AG09319 (cell line): ENCODE measurements at regions not wholly inside any gene's neighbourhood (a gene's known extent, or its start where the extent isn't known, plus 50 kb on each side); places are given as distances from the start of the nearest gene placed in this dataset.

ENCODE experiments used
- DNase-seq: peaks from one replicate; pipeline ENCODE4 v3.0.0-alpha.2; 2010; ENCODE audit warnings: low read depth; ENCODE audit errors: extremely low read depth
- CTCF ChIP-seq: IDR thresholded peaks from 2 replicates; pipeline ENCODE4 v1.5.1; 2011; ENCODE audit warnings: low read depth, mild to moderate bottlenecking, inconsistent platforms, low read length, moderate library complexity

- TF ChIP-seq CTCF = no peak
- DNase-seq = no peak
These were observed 118.6 kb upstream of the BEND4 start for GRCh38 chr4:42271096-42271495.

GRCh38 chr4:42277291-42277690, 120.0 kb upstream of the SHISA3 start:
- DNase-seq = no peak
- TF ChIP-seq CTCF = no peak

DNA sequence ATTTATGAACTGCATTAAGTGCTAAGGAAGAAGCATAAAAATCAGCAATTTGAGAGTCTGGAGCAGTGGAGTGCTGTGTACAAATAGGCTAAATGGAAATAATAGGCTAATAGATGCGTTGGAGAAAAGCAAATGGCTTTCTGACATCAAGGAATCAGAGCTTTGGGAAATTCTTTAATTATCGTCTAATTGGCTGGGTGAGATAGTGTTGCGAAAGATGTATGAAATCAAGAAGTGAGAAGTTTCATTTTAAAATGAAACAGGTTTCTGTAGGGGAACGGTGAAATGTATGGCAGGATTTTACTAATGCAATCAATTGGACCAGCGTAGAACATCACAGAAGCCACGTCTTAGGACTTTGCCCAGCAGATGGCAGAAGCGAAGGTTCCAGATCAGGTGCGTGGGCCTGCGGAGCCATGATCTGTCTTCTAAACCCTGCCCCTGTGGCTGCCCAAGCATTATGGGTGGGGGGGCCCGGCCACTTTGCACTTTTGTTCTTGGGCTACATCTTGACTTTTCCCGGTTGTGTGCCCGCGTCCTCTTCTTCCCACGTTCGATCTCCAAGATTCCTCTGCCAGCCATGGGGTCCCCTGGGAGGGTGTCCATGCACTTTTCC, 118.5 kb upstream of the SHISA3 start:
- DNase-seq = no peak
- TF ChIP-seq CTCF = no peak

GRCh38 chr4:42280327-42281095, 116.8 kb upstream of the SHISA3 start:
- TF ChIP-seq CTCF = peak; percentile 58
- no peak for DNase-seq

DNA sequence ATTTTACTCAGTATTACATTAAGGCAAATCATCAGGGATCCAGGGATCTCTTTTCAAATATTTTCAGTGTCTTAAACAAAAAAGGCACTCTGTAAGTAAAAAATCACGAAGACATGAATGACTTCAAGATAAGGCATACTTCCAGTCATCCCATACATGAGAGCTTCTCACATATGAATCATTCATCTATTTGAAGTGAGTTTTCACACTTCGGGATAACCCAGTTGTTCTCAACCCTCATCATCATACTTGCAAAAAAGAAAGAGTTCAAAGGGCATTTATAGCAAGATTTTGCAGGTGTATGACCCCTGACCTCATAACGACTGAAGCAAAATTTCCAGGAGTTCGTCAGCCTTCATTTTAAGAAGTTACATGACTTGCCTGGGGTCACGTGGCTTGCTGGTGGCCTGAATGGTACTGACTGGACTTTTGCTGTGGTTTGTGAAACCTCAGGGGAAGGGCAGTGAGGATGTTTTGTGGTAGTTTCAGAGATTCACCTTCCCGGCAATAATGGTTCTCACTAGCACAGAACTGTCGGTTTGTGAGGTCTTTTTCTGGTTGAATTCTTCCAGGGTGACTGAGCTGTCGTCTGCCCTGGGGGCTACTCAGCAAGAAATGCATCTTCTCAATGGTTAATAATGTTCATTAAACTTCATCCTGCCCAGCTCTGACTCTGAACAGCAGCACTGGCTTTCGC, 115.8 kb upstream of the SHISA3 start:
- no peak for DNase-seq
- no peak for TF ChIP-seq CTCF

DNA sequence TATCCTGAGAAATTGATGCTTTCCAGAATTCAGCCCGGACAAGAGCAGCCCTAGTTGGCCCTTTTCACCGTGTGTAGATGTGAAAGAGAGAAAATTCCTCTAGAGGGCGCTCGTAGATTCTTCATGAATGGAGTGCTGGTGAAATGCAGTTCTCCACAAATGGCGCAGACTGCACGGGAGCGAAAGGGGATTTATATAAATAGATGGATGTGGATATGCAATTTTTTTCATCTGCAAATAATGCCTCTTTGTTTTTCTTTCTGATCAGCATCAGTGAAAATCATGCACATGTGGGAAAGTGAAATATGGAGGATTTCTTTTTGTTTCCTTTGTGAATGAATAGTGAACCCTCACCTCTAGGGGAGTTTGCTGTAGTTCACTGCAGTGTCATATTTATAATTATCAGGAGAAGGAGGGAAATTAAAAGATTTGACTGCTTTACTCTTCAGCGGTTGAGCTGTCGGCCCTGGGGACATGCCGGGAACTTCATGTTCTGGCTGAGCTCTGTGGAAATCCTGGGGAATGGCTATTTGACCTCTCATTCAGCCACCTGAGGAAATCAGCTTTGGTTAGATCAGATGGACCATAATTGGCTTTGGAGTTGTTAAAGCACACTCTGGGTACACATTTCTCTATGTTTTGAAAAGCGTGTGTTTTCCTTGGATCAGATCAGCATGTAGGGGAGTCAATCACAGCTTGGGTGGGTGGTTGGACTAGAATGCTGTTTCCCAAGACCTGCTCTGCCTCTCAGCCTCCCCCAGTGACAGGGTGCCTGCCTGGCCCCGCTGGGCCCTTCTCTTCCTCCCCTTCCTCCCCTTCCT, 115.0 kb upstream of the SHISA3 start:
- TF ChIP-seq CTCF = peak; percentile 61
- peak; percentile 15 for DNase-seq
